OCI-LY1 (cell line): ENCODE measurements at regions not wholly inside any gene's neighbourhood (a gene's known extent, or its start where the extent isn't known, plus 50 kb on each side); places are given as distances from the start of the nearest gene placed in this dataset.

Experiments
- H2AFZ ChIP-seq: fragments of 200-600 bp; sonication (generic), shearing (Covaris generic); 2 replicates; pipeline ENCODE4 v1.6.0; 2014; ENCODE audit warnings: antibody characterized with exemption, mild to moderate bottlenecking, low read length
- H3F3A ChIP-seq: fragments of 200-600 bp; sonication (generic), shearing (Covaris generic); 2 replicates; pipeline ENCODE4 v1.6.0; 2014; ENCODE audit warnings: mild to moderate bottlenecking, antibody characterized with exemption, low read length, moderate library complexity; ENCODE audit not compliant: insufficient read depth
- H3K27ac ChIP-seq: fragments of 200-600 bp; sonication (generic); 2 replicates; pipeline ENCODE4 v1.5.1; 2014; ENCODE audit warnings: low read length, mixed run types, mild to moderate bottlenecking, low read depth; ENCODE audit not compliant: poor library complexity, severe bottlenecking
- H3K27me3 ChIP-seq: fragments of 200-600 bp; sonication (generic); 2 replicates; pipeline ENCODE4 v1.6.0; 2014; ENCODE audit warnings: antibody characterized with exemption, mild to moderate bottlenecking, low read length, moderate library complexity; ENCODE audit not compliant: insufficient read depth
- H3K36me3 ChIP-seq: fragments of 200-600 bp; sonication (generic); 2 replicates; pipeline ENCODE4 v1.6.1; 2014; ENCODE audit warnings: mild to moderate bottlenecking, antibody characterized with exemption, low read length, moderate library complexity, mixed read lengths; ENCODE audit not compliant: insufficient read depth
- H3K4me1 ChIP-seq: fragments of 200-600 bp; sonication (generic); 2 replicates; pipeline ENCODE4 v1.5.1; 2014; ENCODE audit warnings: mild to moderate bottlenecking, low read length, moderate library complexity; ENCODE audit not compliant: insufficient read depth, severe bottlenecking
- H3K4me2 ChIP-seq: fragments of 200-600 bp; sonication (generic), shearing (Covaris generic); 2 replicates; pipeline ENCODE4 v1.6.1; 2014; ENCODE audit warnings: low read length
- H3K4me3 ChIP-seq: fragments of 200-600 bp; sonication (generic); 2 replicates; pipeline ENCODE4 v1.5.1; 2014; ENCODE audit warnings: low read length, low read depth, mild to moderate bottlenecking, mixed read lengths; ENCODE audit not compliant: poor library complexity, severe bottlenecking
- H3K79me2 ChIP-seq: fragments of 200-600 bp; shearing (Covaris generic); 2 replicates; pipeline ENCODE4 v1.6.1; 2016; ENCODE audit warnings: mixed run types, low read length, mixed read lengths; ENCODE audit not compliant: insufficient read depth
- H3K9ac ChIP-seq: fragments of 200-600 bp; sonication (generic), shearing (Covaris generic); 2 replicates; pipeline ENCODE4 v1.6.1; 2014; ENCODE audit warnings: mild to moderate bottlenecking, low read length, mixed read lengths
- H3K9me2 ChIP-seq: fragments of 200-600 bp; sonication (generic), shearing (Covaris generic); 2 replicates; pipeline ENCODE4 v1.6.1; 2014; ENCODE audit warnings: low read depth, mild to moderate bottlenecking, low read length, mixed read lengths
- H3K9me3 ChIP-seq: fragments of 200-600 bp; shearing (Covaris generic); 2 replicates; pipeline ENCODE4 v1.6.1; 2014; ENCODE audit warnings: low read length, mixed read lengths
- H4K20me1 ChIP-seq: fragments of 200-600 bp; sonication (generic), shearing (Covaris generic); 2 replicates; pipeline ENCODE4 v1.6.0; 2016; ENCODE audit warnings: mild to moderate bottlenecking, low read length; ENCODE audit not compliant: insufficient read depth
- CTCF ChIP-seq: fragments of 200-600 bp; sonication (generic), shearing (Covaris generic); IDR thresholded peaks from 2 replicates; pipeline ENCODE4 v1.5.1; 2017; ENCODE audit warnings: mild to moderate bottlenecking, antibody characterized with exemption, low read length, moderate library complexity, mixed read lengths
- EZH2 ChIP-seq: fragments of 200-600 bp; sonication (generic), shearing (Covaris generic); IDR thresholded peaks from 2 replicates; pipeline ENCODE4 v1.8.0; 2017; ENCODE audit warnings: borderline replicate concordance, mixed run types, mild to moderate bottlenecking, antibody characterized with exemption, low read length, moderate library complexity, mixed read lengths

- H2AFZ ChIP-seq = no peak overlapping the region
These were observed 449.5 kb upstream of the TBL1XR1 start for GRCh38 chr3:177646749-177647148.

GRCh38 chr3:177647341-177647740 is 450.1 kb upstream of the TBL1XR1 start:
- no peaks in the 10 kb centered on the region for H3K4me1 ChIP-seq
- no peak overlapping the region for H3K27ac ChIP-seq
- no peaks in the 10 kb centered on the region for H4K20me1 ChIP-seq
- no peaks in the 10 kb centered on the region for H3K9me3 ChIP-seq
- no peak overlapping the region for H2AFZ ChIP-seq
- H3F3A ChIP-seq = no peaks in the 10 kb centered on the region
- no peak overlapping the region for H3K4me3 ChIP-seq
- H3K9ac ChIP-seq = no peak overlapping the region
- H3K79me2 ChIP-seq = no peaks in the 10 kb centered on the region
- H3K27me3 ChIP-seq = no peaks in the 10 kb centered on the region
- TF ChIP-seq EZH2 = no peak
- TF ChIP-seq CTCF = no peak
- no peaks in the 10 kb centered on the region for H3K9me2 ChIP-seq
- H3K4me2 ChIP-seq = no peak overlapping the region
- H3K36me3 ChIP-seq = no peaks in the 10 kb centered on the region

More at GRCh38 chr3:177646749-177647148, 449.5 kb upstream of the TBL1XR1 start:
- Histone ChIP-seq H3K4me2 (no peak overlapping the region), H3K36me3 (no peaks in the 10 kb centered on the region), H3K4me3 (no peak overlapping the region), H3K9ac (no peak overlapping the region), H3K27ac (no peak overlapping the region), H3K9me3 (no peaks in the 10 kb centered on the region), H3F3A (no peaks in the 10 kb centered on the region), H3K4me1 (no peaks in the 10 kb centered on the region), H4K20me1 (no peaks in the 10 kb centered on the region), H3K27me3 (no peaks in the 10 kb centered on the region), H3K9me2 (no peaks in the 10 kb centered on the region), H3K79me2 (no peaks in the 10 kb centered on the region)
- TF ChIP-seq CTCF (no peak), EZH2 (no peak)

DNA sequence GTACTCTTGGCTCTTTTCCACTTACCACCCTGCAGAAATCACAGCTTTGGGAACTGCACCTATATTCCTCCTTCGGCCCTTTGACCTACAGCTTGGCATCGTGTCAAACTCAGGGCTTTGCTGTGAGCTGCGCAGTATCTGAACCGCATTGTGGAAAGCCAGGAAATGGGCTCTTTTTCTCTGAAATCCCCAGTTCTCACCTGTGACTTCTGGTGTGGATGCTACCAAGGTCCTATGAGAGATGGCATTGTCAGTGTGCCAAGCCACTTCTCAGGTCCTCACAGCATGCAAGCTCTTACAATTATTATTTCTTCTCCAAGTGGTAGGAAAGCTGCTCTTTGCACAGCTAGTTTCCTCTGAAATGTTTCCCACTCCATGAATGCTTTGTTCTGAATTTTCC is 450.6 kb upstream of the TBL1XR1 start:
- no peaks in the 10 kb centered on the region for H4K20me1 ChIP-seq
- no peaks in the 10 kb centered on the region for H3F3A ChIP-seq
- TF ChIP-seq CTCF = no peak
- no peak for TF ChIP-seq EZH2
- no peak overlapping the region for H3K4me2 ChIP-seq
- no peak overlapping the region for H3K4me3 ChIP-seq
- H3K79me2 ChIP-seq = no peaks in the 10 kb centered on the region
- H3K9me3 ChIP-seq = no peaks in the 10 kb centered on the region
- no peaks in the 10 kb centered on the region for H3K36me3 ChIP-seq
- H3K9ac ChIP-seq = no peak overlapping the region
- H3K4me1 ChIP-seq = no peaks in the 10 kb centered on the region
- no peak overlapping the region for H2AFZ ChIP-seq
- H3K9me2 ChIP-seq = no peaks in the 10 kb centered on the region
- no peak overlapping the region for H3K27ac ChIP-seq
- no peaks in the 10 kb centered on the region for H3K27me3 ChIP-seq
